OCI-LY7 (cell line): ENCODE measurements at regions not wholly inside any gene's neighbourhood (a gene's known extent, or its start where the extent isn't known, plus 50 kb on each side); places are given as distances from the start of the nearest gene placed in this dataset.

Experiments
- EZH2phosphoT487 ChIP-seq: fragments of 200-600 bp; sonication (generic); IDR thresholded peaks from 2 replicates; pipeline ENCODE4 v1.6.1; 2018; ENCODE audit warnings: low read depth, borderline replicate concordance, mild to moderate bottlenecking, mixed run types, antibody characterized with exemption, low read length, moderate library complexity, mixed read lengths
- TF ChIP-seq, protein P1 (sequence below): fragments of 200-600 bp; sonication (generic); conservative IDR thresholded peaks from 2 replicates; pipeline ENCODE4 v1.5.1; 2014; ENCODE audit warnings: mild to moderate bottlenecking, antibody characterized with exemption, low read length, moderate library complexity, mixed read lengths

GRCh38 chr2:116513991-116514390 is 1300.5 kb upstream of the DDX18 start:
- TF ChIP-seq, protein P1, sequence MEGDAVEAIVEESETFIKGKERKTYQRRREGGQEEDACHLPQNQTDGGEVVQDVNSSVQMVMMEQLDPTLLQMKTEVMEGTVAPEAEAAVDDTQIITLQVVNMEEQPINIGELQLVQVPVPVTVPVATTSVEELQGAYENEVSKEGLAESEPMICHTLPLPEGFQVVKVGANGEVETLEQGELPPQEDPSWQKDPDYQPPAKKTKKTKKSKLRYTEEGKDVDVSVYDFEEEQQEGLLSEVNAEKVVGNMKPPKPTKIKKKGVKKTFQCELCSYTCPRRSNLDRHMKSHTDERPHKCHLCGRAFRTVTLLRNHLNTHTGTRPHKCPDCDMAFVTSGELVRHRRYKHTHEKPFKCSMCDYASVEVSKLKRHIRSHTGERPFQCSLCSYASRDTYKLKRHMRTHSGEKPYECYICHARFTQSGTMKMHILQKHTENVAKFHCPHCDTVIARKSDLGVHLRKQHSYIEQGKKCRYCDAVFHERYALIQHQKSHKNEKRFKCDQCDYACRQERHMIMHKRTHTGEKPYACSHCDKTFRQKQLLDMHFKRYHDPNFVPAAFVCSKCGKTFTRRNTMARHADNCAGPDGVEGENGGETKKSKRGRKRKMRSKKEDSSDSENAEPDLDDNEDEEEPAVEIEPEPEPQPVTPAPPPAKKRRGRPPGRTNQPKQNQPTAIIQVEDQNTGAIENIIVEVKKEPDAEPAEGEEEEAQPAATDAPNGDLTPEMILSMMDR, result no peak
- TF ChIP-seq EZH2phosphoT487, result no peak
